HEK293T (cell line): ENCODE measurements at regions not wholly inside any gene's neighbourhood (a gene's known extent, or its start where the extent isn't known, plus 50 kb on each side); places are given as distances from the start of the nearest gene placed in this dataset.

Source experiments
- BHLHE40 ChIP-seq: fragments of 450-650 bp; IDR thresholded peaks from 2 replicates; pipeline ENCODE4 v1.6.1; 2016; ENCODE audit warnings: mild to moderate bottlenecking, moderate library complexity, borderline replicate concordance
- SP1 ChIP-seq: fragments of 450-650 bp; IDR thresholded peaks from 2 replicates; pipeline ENCODE4 v1.6.1; 2017

GRCh38 chr9:73239570-73240265, 88.1 kb downstream of the ANXA1 start:
- TF ChIP-seq BHLHE40 (no peak), SP1 (no peak)
